ENCODE measurements at regions not wholly inside any gene's neighbourhood (a gene's known extent, or its start where the extent isn't known, plus 50 kb on each side); places are given as distances from the start of the nearest gene placed in this dataset.

- POLR2A ChIA-PET (ENCODE audit: partially characterized antibody), result no interaction called here
- H3K36me3 ChIP-seq (ENCODE audit: control insufficient read depth in 2 of 4, insufficient read depth in 4 of 4, low read length in 3 of 4), result no peaks in the 10 kb centered on the region
- no peak overlapping the region for H3K4me3 ChIP-seq (ENCODE audit: extremely low read depth in 1 of 4, insufficient read depth in 2 of 4, low read depth in 3 of 4, low read length in 4 of 4)
- no peak overlapping the region for H3K23ac ChIP-seq (ENCODE audit: insufficient read length)
- no peak for DNase-seq (ENCODE audit: low read depth in 1 of 2, low spot score in 2 of 2)
- no peak overlapping the region for H2BK12ac ChIP-seq (ENCODE audit: low read depth, low read length)
- no peak overlapping the region for H2BK120ac ChIP-seq (replicated peaks; ENCODE audit: low read depth, low read length)
- H3K27ac ChIP-seq (ENCODE audit: low read depth, low read length), result no peak overlapping the region
- H3K18ac ChIP-seq (ENCODE audit: extremely low read depth, low read length), result no peak overlapping the region
- no peak overlapping the region for H2AFZ ChIP-seq (ENCODE audit: low read length)
- no peaks in the 10 kb centered on the region for H3K4me1 ChIP-seq (replicated peaks in 1 of 4; ENCODE audit: control insufficient read depth in 3 of 4, insufficient read depth in 4 of 4, low read length in 3 of 4)
- H3K79me1 ChIP-seq (ENCODE audit: low read depth, low read length), result no peaks in the 10 kb centered on the region
- no peaks in the 10 kb centered on the region for H3K23me2 ChIP-seq (ENCODE audit: low read depth, low read length)
- H4K20me1 ChIP-seq (replicated peaks in 1 of 2; ENCODE audit: control insufficient read depth in 1 of 2, insufficient read depth in 2 of 2, low read length in 2 of 2), result no peaks in the 10 kb centered on the region
- no peaks in the 10 kb centered on the region for H3K79me2 ChIP-seq (ENCODE audit: control insufficient read depth in 1 of 2, insufficient read depth in 2 of 2, low read length in 2 of 2)
- TF ChIP-seq JUN (IDR thresholded peaks at IDR 0.05; ENCODE audit: low read depth, low read length) (no peak), NANOG (IDR thresholded peaks at IDR 0.05; ENCODE audit: insufficient read depth, low read depth, low read length, poor library complexity, severe bottlenecking) (no peak), JUND (IDR thresholded peaks at IDR 0.05; ENCODE audit: low read length) (no peak)
- no peak overlapping the region for H3K4ac ChIP-seq (replicated peaks; ENCODE audit: insufficient read length, low read depth, low read length)
- no peak overlapping the region for H4K8ac ChIP-seq (ENCODE audit: extremely low read depth, insufficient read depth, low read length)
- H3K9ac ChIP-seq (replicated peaks in 1 of 4; ENCODE audit: extremely low read depth in 1 of 4, low read depth in 3 of 4, low read length in 3 of 4), result no peak overlapping the region
- no peak for FAIRE-seq
- no peak overlapping the region for H3K14ac ChIP-seq (ENCODE audit: insufficient read length)
- no peak overlapping the region for H3K56ac ChIP-seq (replicated peaks; ENCODE audit: insufficient read length, low read depth, low read length)
- no peak overlapping the region for H2BK20ac ChIP-seq (ENCODE audit: low read length)
- H4K5ac ChIP-seq (ENCODE audit: insufficient read length, low read depth, low read length), result no peak overlapping the region
- no peak overlapping the region for H3K4me2 ChIP-seq (ENCODE audit: insufficient read depth in 1 of 2, low read depth in 2 of 2, low read length in 2 of 2)
- CTCF ChIA-PET (ENCODE audit: partially characterized antibody), result no interaction called here
- no peak overlapping the region for H4K91ac ChIP-seq (replicated peaks; ENCODE audit: insufficient read length, low read length)
- 0 out of 4 replicates have a peak, but pooled peaks cover 0 to 6% of the 10 kb centered on the region in 2 experiments for H3K9me3 ChIP-seq (ENCODE audit: insufficient read depth in 2 of 2, low read depth in 1 of 2, low read length in 1 of 2)
- H2BK5ac ChIP-seq (ENCODE audit: low read depth, low read length), result no peak overlapping the region
- H2BK15ac ChIP-seq (ENCODE audit: low read length), result no peak overlapping the region
- no peaks in the 10 kb centered on the region for H3K27me3 ChIP-seq (replicated peaks in 1 of 4; ENCODE audit: control insufficient read depth in 3 of 4, extremely low read depth in 1 of 4, insufficient read depth in 3 of 4, low read length in 3 of 4)
- no peak overlapping the region for H2AK5ac ChIP-seq (ENCODE audit: low read depth, low read length)
Measured at GRCh38 chr9:80867731-80868130, 821.6 kb downstream of the TLE1 start.
